Body of pancreas (tissue), 4 donors: ENCODE measurements at regions not wholly inside any gene's neighbourhood (a gene's known extent, or its start where the extent isn't known, plus 50 kb on each side); places are given as distances from the start of the nearest gene placed in this dataset.

Source experiments
- POLR2A ChIP-seq, 3 donors: fragments of 450-650 bp; IDR thresholded peaks; one replicate each; pipeline ENCODE4 v1.6.1; 2016; ENCODE audit warnings: antibody characterized with exemption in 3 of 3, mild to moderate bottlenecking in 2 of 3
- TF ChIP-seq, protein P1 (sequence below), 7 experiments: fragments of 450-650 bp in 4 of 7; fragments of 200-600 bp in 3 of 7; sonication (generic) in 3 of 7; IDR thresholded peaks; one replicate each; pipeline ENCODE4 v1.5.1; 2016 to 2019; ENCODE audit warnings: antibody characterized with exemption in 7 of 7

DNA sequence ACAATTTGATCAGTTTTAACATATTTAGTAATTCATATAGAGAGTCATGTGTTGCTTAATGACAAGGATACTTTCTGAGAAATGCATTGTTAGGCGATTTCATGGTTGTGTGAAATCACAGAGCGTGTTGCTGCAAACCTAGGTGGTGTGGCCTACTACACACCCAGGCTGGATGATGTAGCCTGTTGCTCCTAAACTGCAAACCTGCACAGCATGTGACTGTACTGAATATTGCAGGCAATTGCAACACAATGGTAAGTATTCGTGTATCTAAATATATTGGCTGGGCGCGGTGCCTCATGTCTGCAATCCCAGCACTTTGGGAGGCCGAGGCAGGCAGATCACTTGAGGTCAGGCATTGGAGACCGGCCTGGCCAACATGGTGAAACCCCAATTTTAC lies 73.7 kb upstream of the BAIAP2L1 start:
- no peak for TF ChIP-seq POLR2A (IDR thresholded peaks at IDR 0.05)
- TF ChIP-seq, protein P1, sequence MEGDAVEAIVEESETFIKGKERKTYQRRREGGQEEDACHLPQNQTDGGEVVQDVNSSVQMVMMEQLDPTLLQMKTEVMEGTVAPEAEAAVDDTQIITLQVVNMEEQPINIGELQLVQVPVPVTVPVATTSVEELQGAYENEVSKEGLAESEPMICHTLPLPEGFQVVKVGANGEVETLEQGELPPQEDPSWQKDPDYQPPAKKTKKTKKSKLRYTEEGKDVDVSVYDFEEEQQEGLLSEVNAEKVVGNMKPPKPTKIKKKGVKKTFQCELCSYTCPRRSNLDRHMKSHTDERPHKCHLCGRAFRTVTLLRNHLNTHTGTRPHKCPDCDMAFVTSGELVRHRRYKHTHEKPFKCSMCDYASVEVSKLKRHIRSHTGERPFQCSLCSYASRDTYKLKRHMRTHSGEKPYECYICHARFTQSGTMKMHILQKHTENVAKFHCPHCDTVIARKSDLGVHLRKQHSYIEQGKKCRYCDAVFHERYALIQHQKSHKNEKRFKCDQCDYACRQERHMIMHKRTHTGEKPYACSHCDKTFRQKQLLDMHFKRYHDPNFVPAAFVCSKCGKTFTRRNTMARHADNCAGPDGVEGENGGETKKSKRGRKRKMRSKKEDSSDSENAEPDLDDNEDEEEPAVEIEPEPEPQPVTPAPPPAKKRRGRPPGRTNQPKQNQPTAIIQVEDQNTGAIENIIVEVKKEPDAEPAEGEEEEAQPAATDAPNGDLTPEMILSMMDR (IDR thresholded peaks at IDR 0.05) = no peak
